ENCODE measurements at regions not wholly inside any gene's neighbourhood (a gene's known extent, or its start where the extent isn't known, plus 50 kb on each side); places are given as distances from the start of the nearest gene placed in this dataset.

DNA sequence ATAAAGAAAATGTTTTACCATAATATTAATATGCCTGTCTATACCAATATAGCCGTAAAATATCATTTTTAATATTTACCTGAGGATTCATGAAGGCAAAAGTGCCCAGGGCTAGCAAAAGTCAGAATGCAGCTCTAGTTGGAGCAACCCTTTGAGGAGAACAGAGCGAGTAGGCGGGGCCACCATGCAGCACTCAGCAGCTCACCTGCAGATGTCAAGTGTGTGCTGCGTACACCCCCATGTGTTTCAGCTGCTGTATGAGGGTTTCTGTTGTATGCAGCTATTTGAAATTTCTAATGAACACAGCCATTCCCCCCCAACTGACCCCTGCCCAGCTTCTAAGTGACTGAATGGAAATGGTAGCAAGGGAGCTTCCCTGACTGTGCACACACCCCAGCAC is 508.0 kb downstream of the QKI start:
- Mint-ChIP-seq H3K4me1 (ENCODE audit: low read depth) (no peaks in the 10 kb centered on the region), H3K36me3 (ENCODE audit: low read depth) (no peaks in the 10 kb centered on the region), H3K9me3 (peaks cover 5% of the 10 kb centered on the region), H3K27me3 (no peaks in the 10 kb centered on the region), H3K4me3 (no peak overlapping the region), H3K27ac (no peak overlapping the region)
- ATAC-seq (ENCODE audit: poor library complexity) (no peak), DNase-seq (no peak)
- ChIA-PET CTCF (interaction anchor here (0.8 kb wide), 1 partner anchor 9 kb away, joined by 3 read pairs; no protein-coding TSS in a partner anchor), POLR2A (no interaction called here)
- Histone ChIP-seq H3K27me3 (ENCODE audit: control insufficient read depth in 1 of 2, insufficient read depth in 2 of 2, low read length in 2 of 2) (no peaks in the 10 kb centered on the region), H3K4me1 (ENCODE audit: insufficient read depth, low read length) (no peaks in the 10 kb centered on the region), H3K36me3 (ENCODE audit: insufficient read depth, low read length) (no peaks in the 10 kb centered on the region), H3K9me3 (ENCODE audit: control insufficient read depth in 1 of 2, insufficient read depth in 1 of 2, low read length in 2 of 2) (peaks cover 0 to 5% of the 10 kb centered on the region in 2 experiments), H3K4me3 (ENCODE audit: low read length) (no peak overlapping the region), H3K27ac (ENCODE audit: low read depth in 1 of 2, low read length in 2 of 2) (no peak overlapping the region)
- TF ChIP-seq, protein P1, sequence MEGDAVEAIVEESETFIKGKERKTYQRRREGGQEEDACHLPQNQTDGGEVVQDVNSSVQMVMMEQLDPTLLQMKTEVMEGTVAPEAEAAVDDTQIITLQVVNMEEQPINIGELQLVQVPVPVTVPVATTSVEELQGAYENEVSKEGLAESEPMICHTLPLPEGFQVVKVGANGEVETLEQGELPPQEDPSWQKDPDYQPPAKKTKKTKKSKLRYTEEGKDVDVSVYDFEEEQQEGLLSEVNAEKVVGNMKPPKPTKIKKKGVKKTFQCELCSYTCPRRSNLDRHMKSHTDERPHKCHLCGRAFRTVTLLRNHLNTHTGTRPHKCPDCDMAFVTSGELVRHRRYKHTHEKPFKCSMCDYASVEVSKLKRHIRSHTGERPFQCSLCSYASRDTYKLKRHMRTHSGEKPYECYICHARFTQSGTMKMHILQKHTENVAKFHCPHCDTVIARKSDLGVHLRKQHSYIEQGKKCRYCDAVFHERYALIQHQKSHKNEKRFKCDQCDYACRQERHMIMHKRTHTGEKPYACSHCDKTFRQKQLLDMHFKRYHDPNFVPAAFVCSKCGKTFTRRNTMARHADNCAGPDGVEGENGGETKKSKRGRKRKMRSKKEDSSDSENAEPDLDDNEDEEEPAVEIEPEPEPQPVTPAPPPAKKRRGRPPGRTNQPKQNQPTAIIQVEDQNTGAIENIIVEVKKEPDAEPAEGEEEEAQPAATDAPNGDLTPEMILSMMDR (IDR thresholded peaks at IDR 0.05): no peak
- intact Hi-C loops (cut with DNase I, micrococcal nuclease): no loop called here

DNA sequence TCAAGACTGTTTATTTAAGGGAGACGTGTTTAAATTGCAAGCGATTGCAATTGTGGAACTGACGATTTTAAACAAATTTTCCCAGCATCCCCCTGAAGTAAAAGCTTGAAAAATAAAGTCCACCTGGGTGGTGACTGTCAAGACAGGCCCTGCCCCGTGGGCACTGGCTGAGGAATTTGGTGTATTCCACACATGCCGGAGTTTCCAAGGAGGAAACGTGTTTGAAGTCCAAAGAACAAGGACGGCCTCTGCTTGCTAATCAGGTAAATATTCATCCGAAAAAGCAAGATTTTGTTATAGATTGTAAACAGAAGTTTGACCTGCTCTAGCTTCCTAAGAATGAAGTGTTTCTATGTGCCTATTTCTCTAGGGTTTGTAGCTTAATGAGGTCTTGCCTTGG is 505.1 kb downstream of the QKI start:
- no peak for ATAC-seq (ENCODE audit: poor library complexity)
- no peak overlapping the region for H3K4me3 ChIP-seq (ENCODE audit: low read length)
- DNase-seq: no peak
- Mint-ChIP-seq H3K27me3 (no peaks in the 10 kb centered on the region), H3K36me3 (ENCODE audit: low read depth) (no peaks in the 10 kb centered on the region), H3K9me3 (peaks cover 5% of the 10 kb centered on the region), H3K4me3 (no peak overlapping the region), H3K4me1 (ENCODE audit: low read depth) (no peaks in the 10 kb centered on the region), H3K27ac (no peak overlapping the region)
- no peaks in the 10 kb centered on the region for H3K36me3 ChIP-seq (ENCODE audit: insufficient read depth, low read length)
- H3K27ac ChIP-seq (ENCODE audit: low read depth in 1 of 2, low read length in 2 of 2): no peak overlapping the region
- intact Hi-C loops (cut with DNase I, micrococcal nuclease): no loop called here
- H3K27me3 ChIP-seq (ENCODE audit: control insufficient read depth in 1 of 2, insufficient read depth in 2 of 2, low read length in 2 of 2): no peaks in the 10 kb centered on the region
- no peaks in the 10 kb centered on the region for H3K4me1 ChIP-seq (ENCODE audit: insufficient read depth, low read length)
- TF ChIP-seq, protein P1 (IDR thresholded peaks at IDR 0.05): no peak
- ChIA-PET POLR2A (no interaction called here), CTCF (no interaction called here)
- no peaks in the 10 kb centered on the region for H3K9me3 ChIP-seq (ENCODE audit: control insufficient read depth in 1 of 2, insufficient read depth in 1 of 2, low read length in 2 of 2)

DNA sequence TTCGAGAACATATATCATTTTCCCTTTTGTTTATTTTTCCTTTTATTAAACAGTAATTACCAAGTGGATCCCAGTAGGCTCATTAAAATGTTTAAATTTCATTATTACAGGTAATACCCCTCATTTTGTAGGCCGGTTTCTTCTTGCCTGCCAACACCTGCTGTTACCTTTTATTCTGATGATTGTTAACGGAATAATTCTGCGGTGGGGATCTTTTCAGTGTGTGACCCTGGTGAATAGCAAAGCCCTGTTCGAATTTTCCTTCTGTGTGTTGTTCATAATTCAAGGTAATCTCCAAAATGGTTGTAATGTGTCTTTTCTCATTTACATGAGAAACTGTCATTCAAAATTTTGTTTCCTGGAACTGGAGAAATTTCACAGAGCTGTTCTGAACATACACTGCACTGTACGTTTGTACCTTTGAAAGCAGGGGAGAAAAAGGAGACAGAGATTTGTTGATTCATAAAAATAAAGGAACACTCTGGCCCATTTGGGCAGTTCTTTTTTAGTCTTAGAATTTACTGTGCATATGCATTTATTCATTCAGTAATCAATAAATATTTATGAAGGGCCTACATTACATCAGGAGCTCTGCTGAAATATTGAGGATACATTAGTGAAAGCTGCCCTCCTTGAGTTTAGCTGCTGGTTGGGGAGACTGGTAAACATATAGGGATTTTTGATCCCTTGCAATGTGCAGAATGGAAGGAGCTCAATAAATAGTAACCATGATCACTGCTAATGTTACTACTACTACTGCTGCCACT is 502.0 kb downstream of the QKI start:
- Histone ChIP-seq H3K27me3 (ENCODE audit: control insufficient read depth in 1 of 2, insufficient read depth in 2 of 2, low read length in 2 of 2) (peaks cover 0 to 2% of the 10 kb centered on the region in 2 experiments), H3K27ac (ENCODE audit: low read depth in 1 of 2, low read length in 2 of 2) (no peak overlapping the region), H3K9me3 (ENCODE audit: control insufficient read depth in 1 of 2, insufficient read depth in 1 of 2, low read length in 2 of 2) (no peaks in the 10 kb centered on the region), H3K36me3 (ENCODE audit: insufficient read depth, low read length) (no peaks in the 10 kb centered on the region), H3K4me1 (ENCODE audit: insufficient read depth, low read length) (no peaks in the 10 kb centered on the region), H3K4me3 (ENCODE audit: low read length) (no peak overlapping the region)
- TF ChIP-seq, protein P1 (IDR thresholded peaks at IDR 0.05): no peak
- Mint-ChIP-seq H3K4me3 (no peak overlapping the region), H3K27ac (no peak overlapping the region), H3K27me3 (peaks cover 4% of the 10 kb centered on the region), H3K36me3 (ENCODE audit: low read depth) (no peaks in the 10 kb centered on the region), H3K9me3 (no peaks in the 10 kb centered on the region), H3K4me1 (ENCODE audit: low read depth) (no peaks in the 10 kb centered on the region)
- no peak for ATAC-seq (ENCODE audit: poor library complexity)
- intact Hi-C loops (cut with DNase I, micrococcal nuclease): no loop called here
- POLR2A ChIA-PET: no interaction called here
- DNase-seq: no peak
- CTCF ChIA-PET: no interaction called here

All from CD4-positive, alpha-beta T cell (primary cell).